HepG2 (cell line): ENCODE measurements at regions not wholly inside any gene's neighbourhood (a gene's known extent, or its start where the extent isn't known, plus 50 kb on each side); places are given as distances from the start of the nearest gene placed in this dataset.
A peak's percentile ranks its signal among the peaks of the same experiment; 100 is the strongest.

Source experiments
- BHLHE40 ChIP-seq: IDR thresholded peaks from 2 replicates; pipeline ENCODE4 v1.6.1; 2011; ENCODE audit warnings: low read length, improper control_type of control experiment
- CAMTA2 ChIP-seq: sonication (generic); formaldehyde crosslinking; IDR thresholded peaks from 2 replicates; pipeline ENCODE4 v1.4.0; 2020; ENCODE audit warnings: mild to moderate bottlenecking, missing genetic modification reagents, borderline replicate concordance
- FOXP4 ChIP-seq: sonication (generic); formaldehyde crosslinking; IDR thresholded peaks from 2 replicates; pipeline ENCODE4 v1.4.0; 2020; ENCODE audit warnings: missing genetic modification reagents
- HNF4A ChIP-seq: sonication (generic); formaldehyde crosslinking; IDR thresholded peaks from 2 replicates; pipeline ENCODE4 v1.4.0; 2020; ENCODE audit warnings: missing genetic modification reagents
- NONO ChIP-seq, 2 experiments: fragments of 450-650 bp in 1 of 2; sonication (generic) in 1 of 2; formaldehyde crosslinking in 1 of 2; IDR thresholded peaks in 1 of 2; conservative IDR thresholded peaks in 1 of 2; 2 replicates each; pipeline versions ENCODE4 v1.6.1 to v1.8.0; 2017 to 2022; ENCODE audit warnings: mild to moderate bottlenecking in 1 of 2, missing genetic modification reagents in 1 of 2, moderate library complexity in 1 of 2
- ZNF343 ChIP-seq: sonication (generic); formaldehyde crosslinking; IDR thresholded peaks from 2 replicates; pipeline ENCODE4 v1.4.0; 2020; ENCODE audit warnings: mild to moderate bottlenecking, missing genetic modification reagents
- ZSCAN9 ChIP-seq: IDR thresholded peaks from 2 replicates; pipeline ENCODE4 v1.6.1; 2016; ENCODE audit warnings: borderline replicate concordance
- TF ChIP-seq, protein P1 (sequence below): sonication (generic); formaldehyde crosslinking; IDR thresholded peaks from 2 replicates; pipeline ENCODE4 v1.5.0; 2020; ENCODE audit warnings: mild to moderate bottlenecking, missing genetic modification reagents, moderate library complexity

GRCh38 chr16:9286930-9287329 is 195.5 kb downstream of the HAPSTR1 start:
- TF ChIP-seq NONO (IDR thresholded peaks at IDR 0.05) (no peak), NONO (CRISPR knock-in tag; conservative IDR thresholded peaks at IDR 0.05) (no peak), BHLHE40 (no peak), ZNF343 (no peak), HNF4A (CRISPR knock-in tag) (peak; percentile 45), ZSCAN9 (CRISPR knock-in tag) (no peak), FOXP4 (CRISPR knock-in tag) (no peak), CAMTA2 (CRISPR knock-in tag) (no peak)
- TF ChIP-seq, protein P1, sequence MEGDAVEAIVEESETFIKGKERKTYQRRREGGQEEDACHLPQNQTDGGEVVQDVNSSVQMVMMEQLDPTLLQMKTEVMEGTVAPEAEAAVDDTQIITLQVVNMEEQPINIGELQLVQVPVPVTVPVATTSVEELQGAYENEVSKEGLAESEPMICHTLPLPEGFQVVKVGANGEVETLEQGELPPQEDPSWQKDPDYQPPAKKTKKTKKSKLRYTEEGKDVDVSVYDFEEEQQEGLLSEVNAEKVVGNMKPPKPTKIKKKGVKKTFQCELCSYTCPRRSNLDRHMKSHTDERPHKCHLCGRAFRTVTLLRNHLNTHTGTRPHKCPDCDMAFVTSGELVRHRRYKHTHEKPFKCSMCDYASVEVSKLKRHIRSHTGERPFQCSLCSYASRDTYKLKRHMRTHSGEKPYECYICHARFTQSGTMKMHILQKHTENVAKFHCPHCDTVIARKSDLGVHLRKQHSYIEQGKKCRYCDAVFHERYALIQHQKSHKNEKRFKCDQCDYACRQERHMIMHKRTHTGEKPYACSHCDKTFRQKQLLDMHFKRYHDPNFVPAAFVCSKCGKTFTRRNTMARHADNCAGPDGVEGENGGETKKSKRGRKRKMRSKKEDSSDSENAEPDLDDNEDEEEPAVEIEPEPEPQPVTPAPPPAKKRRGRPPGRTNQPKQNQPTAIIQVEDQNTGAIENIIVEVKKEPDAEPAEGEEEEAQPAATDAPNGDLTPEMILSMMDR: no peak
